Chondrocyte (in vitro differentiated cells): ENCODE measurements at regions not wholly inside any gene's neighbourhood (a gene's known extent, or its start where the extent isn't known, plus 50 kb on each side); places are given as distances from the start of the nearest gene placed in this dataset.

Experiments
- DNase-seq: peaks from one replicate; pipeline ENCODE4 v3.0.0; 2021; ENCODE audit warnings: mixed read lengths, low spot score
- H3K27ac Mint-ChIP-seq: one replicate; pipeline ENCODE4 v1.8.0; 2021; ENCODE audit warnings: mild to moderate bottlenecking, moderate library complexity, mixed read lengths; ENCODE audit not compliant: unreplicated experiment
- H3K27me3 Mint-ChIP-seq: 2 replicates; pipeline ENCODE4 v1.8.0; 2021; ENCODE audit warnings: low read depth, mixed read lengths
- H3K36me3 Mint-ChIP-seq: 2 replicates; pipeline ENCODE4 v1.8.0; 2021; ENCODE audit warnings: low read depth, mixed read lengths
- H3K4me1 Mint-ChIP-seq: 2 replicates; pipeline ENCODE4 v1.8.0; 2021; ENCODE audit warnings: low read depth, mild to moderate bottlenecking, mixed read lengths
- H3K4me3 Mint-ChIP-seq: one replicate; pipeline ENCODE4 v1.8.0; 2021; ENCODE audit warnings: mild to moderate bottlenecking, moderate library complexity, mixed read lengths; ENCODE audit not compliant: unreplicated experiment
- H3K9me3 Mint-ChIP-seq: 2 replicates; pipeline ENCODE4 v1.8.0; 2021; ENCODE audit warnings: low read depth, mixed read lengths
- CTCF ChIP-seq: fragments of 200-600 bp; sonication (generic); IDR thresholded peaks from 2 replicates; pipeline ENCODE4 v1.5.0; 2021; ENCODE audit warnings: antibody characterized with exemption, mild to moderate bottlenecking, moderate library complexity

GRCh38 chr18:79626905-79627749 is 52.5 kb upstream of the CTDP1 start:
- no peak overlapping the region for H3K4me3 Mint-ChIP-seq
- peak; percentile 91 for DNase-seq
- H3K36me3 Mint-ChIP-seq, result peaks cover 3% of the 10 kb centered on the region
- H3K27ac Mint-ChIP-seq, result no peak overlapping the region
- no peaks in the 10 kb centered on the region for H3K9me3 Mint-ChIP-seq
- H3K27me3 Mint-ChIP-seq, result peaks cover 51% of the 10 kb centered on the region
- TF ChIP-seq CTCF, result no peak
- peaks cover 4% of the 10 kb centered on the region for H3K4me1 Mint-ChIP-seq

GRCh38 chr18:79627750-79628294 is 51.8 kb upstream of the CTDP1 start:
- H3K9me3 Mint-ChIP-seq, result no peaks in the 10 kb centered on the region
- H3K27me3 Mint-ChIP-seq, result peaks cover 49% of the 10 kb centered on the region
- peaks cover 4% of the 10 kb centered on the region for H3K4me1 Mint-ChIP-seq
- TF ChIP-seq CTCF, result no peak
- no peak overlapping the region for H3K4me3 Mint-ChIP-seq
- H3K36me3 Mint-ChIP-seq, result peaks cover 3% of the 10 kb centered on the region
- DNase-seq, result peak; percentile 65
- H3K27ac Mint-ChIP-seq, result no peak overlapping the region

GRCh38 chr18:79628416-79629248 is 51.0 kb upstream of the CTDP1 start:
- peaks cover 3% of the 10 kb centered on the region for H3K36me3 Mint-ChIP-seq
- H3K4me3 Mint-ChIP-seq, result no peak overlapping the region
- no peak overlapping the region for H3K27ac Mint-ChIP-seq
- TF ChIP-seq CTCF, result no peak
- H3K27me3 Mint-ChIP-seq, result peaks cover 49% of the 10 kb centered on the region
- DNase-seq, result no peak
- H3K4me1 Mint-ChIP-seq, result peaks cover 4% of the 10 kb centered on the region
- no peaks in the 10 kb centered on the region for H3K9me3 Mint-ChIP-seq

DNA sequence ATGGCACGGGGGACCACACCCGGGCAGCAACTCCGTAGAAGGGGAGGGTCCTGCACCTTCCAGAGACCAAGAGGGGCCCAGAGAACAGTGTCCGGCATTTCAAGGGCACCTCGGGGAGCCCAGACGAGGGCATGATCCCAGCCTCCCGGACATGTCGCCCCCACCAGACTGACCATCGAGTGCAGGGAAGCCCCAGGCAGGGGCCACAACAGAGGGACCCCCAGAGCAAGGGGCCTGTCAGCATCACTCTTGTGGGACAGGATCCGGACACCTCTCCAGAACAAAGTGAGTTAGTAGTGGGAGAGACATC is 50.4 kb upstream of the CTDP1 start:
- Mint-ChIP-seq H3K4me1 (peaks cover 4% of the 10 kb centered on the region), H3K9me3 (no peaks in the 10 kb centered on the region)
- TF ChIP-seq CTCF, result no peak

GRCh38 chr18:79629606-79630005 is 50.0 kb upstream of the CTDP1 start:
- H3K27me3 Mint-ChIP-seq, result peaks cover 40% of the 10 kb centered on the region
- no peaks in the 10 kb centered on the region for H3K36me3 Mint-ChIP-seq
- DNase-seq, result no peak
- H3K27ac Mint-ChIP-seq, result no peak overlapping the region
- H3K9me3 Mint-ChIP-seq, result no peaks in the 10 kb centered on the region
- peaks cover 7% of the 10 kb centered on the region for H3K4me1 Mint-ChIP-seq
- no peak overlapping the region for H3K4me3 Mint-ChIP-seq
- no peak for TF ChIP-seq CTCF

More for the DNA sequence above, 50.4 kb upstream of the CTDP1 start:
- H3K36me3 Mint-ChIP-seq, result peaks cover 3% of the 10 kb centered on the region
- peaks cover 43% of the 10 kb centered on the region for H3K27me3 Mint-ChIP-seq
- no peak overlapping the region for H3K27ac Mint-ChIP-seq
- DNase-seq, result no peak
- H3K4me3 Mint-ChIP-seq, result no peak overlapping the region
